GM23248 (cell line): ENCODE measurements at regions not wholly inside any gene's neighbourhood (a gene's known extent, or its start where the extent isn't known, plus 50 kb on each side); places are given as distances from the start of the nearest gene placed in this dataset.

Experiments used
- DNase-seq: peaks from one replicate; pipeline ENCODE4 v3.0.0-alpha.2; 2015
- H2AFZ ChIP-seq: fragments of 200-600 bp; sonication (generic); 2 replicates; pipeline ENCODE4 v1.6.1; 2016; ENCODE audit warnings: antibody characterized with exemption
- H3F3A ChIP-seq: fragments of 200-600 bp; sonication (generic); 2 replicates; pipeline ENCODE4 v1.6.1; 2016; ENCODE audit warnings: mild to moderate bottlenecking, antibody characterized with exemption, mixed run types; ENCODE audit not compliant: insufficient read depth
- H3K27ac ChIP-seq: fragments of 200-600 bp; sonication (generic); 2 replicates; pipeline ENCODE4 v1.5.1; 2016; ENCODE audit warnings: mild to moderate bottlenecking
- H3K27me3 ChIP-seq: fragments of 200-600 bp; sonication (generic); replicated peaks from 2 replicates; pipeline ENCODE4 v1.6.1; 2016; ENCODE audit warnings: mild to moderate bottlenecking; ENCODE audit not compliant: insufficient read depth
- H3K36me3 ChIP-seq: fragments of 200-600 bp; sonication (generic); 2 replicates; pipeline ENCODE4 v1.6.1; 2016; ENCODE audit warnings: low read depth, mild to moderate bottlenecking
- H3K4me1 ChIP-seq: fragments of 200-600 bp; sonication (generic); 2 replicates; pipeline ENCODE4 v1.6.1; 2016; ENCODE audit warnings: mild to moderate bottlenecking; ENCODE audit not compliant: insufficient read depth
- H3K4me2 ChIP-seq: fragments of 200-600 bp; sonication (generic); one replicate; pipeline ENCODE4 v1.6.1; 2016; ENCODE audit warnings: mild to moderate bottlenecking; ENCODE audit not compliant: unreplicated experiment
- H3K4me3 ChIP-seq: fragments of 200-600 bp; sonication (generic); 2 replicates; pipeline ENCODE4 v1.5.1; 2016; ENCODE audit warnings: mild to moderate bottlenecking
- H3K79me2 ChIP-seq: fragments of 200-600 bp; sonication (generic); 2 replicates; pipeline ENCODE4 v1.6.1; 2016; ENCODE audit warnings: mild to moderate bottlenecking; ENCODE audit not compliant: insufficient read depth
- H3K9ac ChIP-seq: fragments of 200-600 bp; sonication (generic); 2 replicates; pipeline ENCODE4 v1.6.1; 2016; ENCODE audit warnings: mild to moderate bottlenecking
- H3K9me2 ChIP-seq: fragments of 200-600 bp; sonication (generic); 2 replicates; pipeline ENCODE4 v1.6.1; 2016; ENCODE audit warnings: mixed run types, mild to moderate bottlenecking, moderate library complexity; ENCODE audit not compliant: insufficient read depth
- H3K9me3 ChIP-seq: fragments of 200-600 bp; sonication (generic); one replicate; pipeline ENCODE4 v1.6.1; 2017; ENCODE audit warnings: low read depth
- H4K20me1 ChIP-seq: fragments of 200-600 bp; sonication (generic); 2 replicates; pipeline ENCODE4 v1.6.0; 2016; ENCODE audit not compliant: insufficient read depth
- EZH2 ChIP-seq: fragments of 200-600 bp; sonication (generic); IDR thresholded peaks from 2 replicates; pipeline ENCODE4 v1.6.1; 2018; ENCODE audit warnings: antibody characterized with exemption, mild to moderate bottlenecking; ENCODE audit not compliant: insufficient read depth, poor library complexity, severe bottlenecking
- EZH2phosphoT487 ChIP-seq: fragments of 200-600 bp; sonication (generic); IDR thresholded peaks from 2 replicates; pipeline ENCODE4 v1.6.1; 2018; ENCODE audit warnings: antibody characterized with exemption, moderate library complexity, mild to moderate bottlenecking, low read depth; ENCODE audit not compliant: insufficient read depth
- WGBS, 2 experiments: methylation state at CpG; one replicate each; pipeline ENCODE4 v1.1.6; 2015 to 2017; ENCODE audit warnings: low lambda C conversion rate in 2 of 2, low coverage in 1 of 2; ENCODE audit errors: missing lambda C conversion rate in 2 of 2; 5-methylcytosine and 5-hydroxymethylcytosine counted together
- in situ Hi-C: fragments of 300-500 bp; cut with MboI; formaldehyde crosslinking; loops from 2 replicates; pipeline ENCODE4 v1.15.0; 2020

GRCh38 chr14:55848964-55849363, 269.0 kb downstream of the KTN1 start:
- H3K4me3 ChIP-seq = no peak overlapping the region
- H4K20me1 ChIP-seq = no peaks in the 10 kb centered on the region
- H3K9me2 ChIP-seq = no peaks in the 10 kb centered on the region
- no peak overlapping the region for H3K9ac ChIP-seq
- no peaks in the 10 kb centered on the region for H3K79me2 ChIP-seq
- in situ Hi-C loops = no loop called here
- no peak for TF ChIP-seq EZH2
- TF ChIP-seq EZH2phosphoT487 = no peak
- no peaks in the 10 kb centered on the region for H3K36me3 ChIP-seq
- H3F3A ChIP-seq = peaks cover 26% of the 10 kb centered on the region
- H3K9me3 ChIP-seq = no peaks in the 10 kb centered on the region
- no peaks in the 10 kb centered on the region for H3K27me3 ChIP-seq
- no peak for DNase-seq
- peaks cover 36% of the 10 kb centered on the region for H3K4me1 ChIP-seq
- H2AFZ ChIP-seq = no peak overlapping the region
- H3K4me2 ChIP-seq = no peak overlapping the region
- H3K27ac ChIP-seq = no peak overlapping the region

- Histone ChIP-seq H4K20me1 (no peaks in the 10 kb centered on the region), H3K27ac (no peak overlapping the region), H2AFZ (no peak overlapping the region), H3K9me2 (no peaks in the 10 kb centered on the region), H3K4me1 (peaks cover 36% of the 10 kb centered on the region), H3K9ac (no peak overlapping the region), H3F3A (peaks cover 26% of the 10 kb centered on the region), H3K36me3 (no peaks in the 10 kb centered on the region), H3K27me3 (no peaks in the 10 kb centered on the region), H3K9me3 (no peaks in the 10 kb centered on the region), H3K79me2 (no peaks in the 10 kb centered on the region), H3K4me3 (no peak overlapping the region), H3K4me2 (no peak overlapping the region)
- peak; percentile 10 for DNase-seq
- TF ChIP-seq EZH2phosphoT487 = no peak
- no peak for TF ChIP-seq EZH2
- 86 to 88% methylated on average over 2 of the region's 2 CpGs for WGBS, 2 experiments
- in situ Hi-C loops = no loop called here
Observed at GRCh38 chr14:55849833-55850232, 268.4 kb upstream of the PELI2 start.

GRCh38 chr14:55850825-55851241, 267.4 kb upstream of the PELI2 start:
- Histone ChIP-seq H3K9me3 (no peaks in the 10 kb centered on the region), H3K4me3 (peak overlapping the region; percentile 30; the same call in 1 of the 2 replicates), H3K4me1 (peaks cover 36% of the 10 kb centered on the region), H3K4me2 (peak overlapping the region; percentile 41), H2AFZ (no peak overlapping the region), H3K36me3 (no peaks in the 10 kb centered on the region), H3K9me2 (no peaks in the 10 kb centered on the region), H3K79me2 (no peaks in the 10 kb centered on the region), H3F3A (peaks cover 26% of the 10 kb centered on the region), H3K27me3 (no peaks in the 10 kb centered on the region), H3K9ac (no peak overlapping the region), H3K27ac (no peak overlapping the region), H4K20me1 (no peaks in the 10 kb centered on the region)
- 29 to 30% methylated on average over 4 of the region's 4 CpGs for WGBS, 2 experiments
- TF ChIP-seq EZH2 (no peak), EZH2phosphoT487 (no peak)
- DNase-seq = peak; percentile 73
- in situ Hi-C loops = no loop called here

- H3F3A ChIP-seq = peaks cover 23% of the 10 kb centered on the region
- H4K20me1 ChIP-seq = no peaks in the 10 kb centered on the region
- in situ Hi-C loops = no loop called here
- peak; percentile 14 for DNase-seq
- H3K9me2 ChIP-seq = no peaks in the 10 kb centered on the region
- H3K27ac ChIP-seq = no peak overlapping the region; the same call in 1 of the 2 replicates
- 8 to 16% methylated on average over 2 of the region's 2 CpGs for WGBS, 2 experiments
- H2AFZ ChIP-seq = no peak overlapping the region
- H3K36me3 ChIP-seq = no peaks in the 10 kb centered on the region
- peak overlapping the region; percentile 41 for H3K4me2 ChIP-seq
- H3K9ac ChIP-seq = no peak overlapping the region
- no peaks in the 10 kb centered on the region for H3K79me2 ChIP-seq
- peak overlapping the region; percentile 30; the same call in 1 of the 2 replicates for H3K4me3 ChIP-seq
- TF ChIP-seq EZH2 (no peak), EZH2phosphoT487 (no peak)
- no peaks in the 10 kb centered on the region for H3K9me3 ChIP-seq
- no peaks in the 10 kb centered on the region for H3K27me3 ChIP-seq
- H3K4me1 ChIP-seq = peaks cover 34% of the 10 kb centered on the region
Observed at GRCh38 chr14:55851301-55851700, 266.9 kb upstream of the PELI2 start.

GRCh38 chr14:55851961-55852360, 266.2 kb upstream of the PELI2 start:
- Histone ChIP-seq H3K9ac (no peak overlapping the region), H2AFZ (no peak overlapping the region), H3K9me2 (no peaks in the 10 kb centered on the region), H3K27ac (no peak overlapping the region), H3K4me3 (no peak overlapping the region), H4K20me1 (no peaks in the 10 kb centered on the region), H3K36me3 (no peaks in the 10 kb centered on the region), H3K79me2 (no peaks in the 10 kb centered on the region), H3K4me1 (peaks cover 28% of the 10 kb centered on the region), H3K9me3 (no peaks in the 10 kb centered on the region), H3F3A (peaks cover 17% of the 10 kb centered on the region), H3K27me3 (no peaks in the 10 kb centered on the region), H3K4me2 (no peak overlapping the region)
- peak; percentile 14 for DNase-seq
- TF ChIP-seq EZH2phosphoT487 (no peak), EZH2 (no peak)
- in situ Hi-C loops = no loop called here
- 73 to 78% methylated on average over 2 of the region's 2 CpGs for WGBS, 2 experiments
